ENCODE measurements at regions not wholly inside any gene's neighbourhood (a gene's known extent, or its start where the extent isn't known, plus 50 kb on each side); places are given as distances from the start of the nearest gene placed in this dataset.

DNA sequence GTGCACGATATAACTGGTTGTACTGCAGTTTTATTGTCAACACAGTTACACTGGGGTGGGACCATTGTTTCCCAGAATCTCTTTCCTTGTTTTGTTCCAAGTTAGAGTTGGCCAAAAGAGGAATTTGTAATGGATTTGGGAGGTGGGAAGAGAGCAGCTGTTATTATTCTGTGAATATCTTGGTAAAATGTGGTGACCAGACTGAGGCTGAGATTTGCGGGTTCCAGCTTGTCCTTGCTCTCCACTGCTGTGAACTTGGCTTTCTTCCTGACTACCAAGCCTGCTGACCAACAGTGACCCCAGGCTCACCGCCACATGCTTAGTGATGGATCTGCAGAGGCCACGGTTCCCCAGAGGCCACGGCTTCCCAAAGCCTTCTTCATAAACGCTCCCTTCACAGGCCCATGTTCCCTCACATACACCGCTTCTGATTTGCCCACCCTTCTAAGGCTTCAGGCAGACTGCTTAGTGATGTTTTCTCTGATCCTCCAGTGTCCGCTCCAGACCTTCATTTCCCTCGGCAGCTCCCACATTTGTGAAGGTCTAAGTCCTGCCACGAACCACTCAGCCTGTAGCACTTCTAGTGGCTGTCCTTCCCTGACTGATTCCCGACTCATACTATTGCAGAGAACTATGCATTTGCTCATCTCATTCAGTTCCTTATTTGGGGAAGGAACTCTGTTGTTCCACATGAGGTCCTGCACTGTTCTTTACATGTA is 525.5 kb upstream of the RGMA start:
- no peak for DNase-seq

- no peak for DNase-seq
Observed at GRCh38 chr15:93613386-93613785, 524.4 kb upstream of the RGMA start.

DNA sequence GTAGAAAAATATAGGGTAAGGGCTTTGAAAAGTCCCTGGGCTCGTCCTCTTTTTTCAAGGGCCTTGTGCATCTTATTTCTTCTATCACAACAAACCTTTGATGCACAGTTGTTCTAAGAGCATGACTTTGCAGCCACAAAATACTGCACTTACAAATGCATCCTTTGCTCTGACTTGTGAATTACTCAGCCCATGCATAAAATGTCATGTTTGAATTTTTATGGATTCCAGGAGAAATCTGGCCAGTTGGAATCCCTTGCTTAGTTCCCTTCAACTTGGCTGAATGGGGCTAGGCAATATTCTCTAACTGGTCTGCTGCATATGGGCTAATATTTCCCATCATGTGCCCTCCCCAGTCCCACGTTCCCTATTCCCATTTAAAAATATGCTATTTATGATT is 523.9 kb upstream of the RGMA start:
- no peak for DNase-seq

GRCh38 chr15:93610944-93611343 is 521.9 kb upstream of the RGMA start:
- no peak for DNase-seq

GRCh38 chr15:93608643-93609148 is 519.7 kb upstream of the RGMA start:
- DNase-seq, result no peak

GRCh38 chr15:93603550-93603949 is 514.5 kb upstream of the RGMA start:
- no peak for DNase-seq

DNA sequence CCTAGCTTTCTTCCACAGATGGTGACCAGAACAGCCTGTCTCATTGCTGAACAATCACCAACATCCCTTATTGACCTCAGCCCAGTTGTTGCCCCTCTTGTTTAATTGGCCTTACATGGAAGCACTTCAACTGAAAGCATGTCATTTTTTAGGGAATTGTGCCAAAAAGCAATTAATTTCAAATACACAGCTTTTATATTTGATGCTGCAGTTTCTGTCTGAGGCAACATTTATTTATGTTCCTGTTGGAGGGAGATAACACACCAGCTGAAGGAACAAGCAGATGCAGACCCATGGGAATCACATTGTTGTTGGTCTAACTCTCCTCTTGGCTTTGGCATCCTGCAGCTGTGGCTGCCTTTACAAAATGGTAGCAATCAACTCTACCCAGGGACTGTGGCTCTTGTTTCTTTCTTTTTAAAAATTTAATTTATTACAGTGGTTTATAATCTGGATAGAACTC is 498.1 kb upstream of the RGMA start:
- no peak for DNase-seq

DNA sequence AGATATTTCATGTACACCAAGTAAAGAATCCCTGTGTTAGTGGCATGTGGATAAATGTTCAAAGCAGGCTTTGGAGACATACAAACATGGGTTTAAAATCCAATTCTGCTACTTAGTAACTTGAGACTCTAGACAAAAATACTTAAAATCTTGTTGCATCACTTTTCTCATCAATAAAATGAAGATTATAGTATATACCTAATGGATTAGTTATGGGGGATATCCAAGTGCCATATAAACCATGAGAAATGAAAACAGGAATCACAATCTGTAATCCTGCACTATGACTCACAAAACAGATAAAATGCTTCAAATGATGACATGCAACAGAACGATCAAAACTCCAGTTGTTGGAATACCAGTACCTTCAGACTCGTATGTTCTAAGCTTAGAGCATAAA is 496.0 kb upstream of the RGMA start:
- no peak for DNase-seq

DNA sequence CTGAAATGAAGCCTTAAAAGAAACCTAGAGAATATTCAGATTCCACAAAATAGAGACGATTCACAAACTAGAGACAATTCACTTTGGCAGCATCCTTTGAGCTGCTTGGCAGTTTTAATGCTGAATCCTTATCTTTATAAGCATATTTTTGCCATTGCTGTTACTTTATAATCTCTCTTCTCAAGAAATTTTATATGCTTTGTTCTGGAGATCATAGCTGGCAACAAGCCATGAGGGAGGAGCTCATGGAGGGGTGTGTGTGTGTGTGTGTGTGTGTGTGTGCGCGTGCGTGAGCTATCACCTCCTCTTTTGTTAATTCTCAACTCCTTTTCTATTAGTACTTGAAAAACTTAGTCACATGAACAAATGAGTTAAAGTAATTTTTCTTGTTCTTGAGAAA is 495.0 kb upstream of the RGMA start:
- no peak for DNase-seq

DNA sequence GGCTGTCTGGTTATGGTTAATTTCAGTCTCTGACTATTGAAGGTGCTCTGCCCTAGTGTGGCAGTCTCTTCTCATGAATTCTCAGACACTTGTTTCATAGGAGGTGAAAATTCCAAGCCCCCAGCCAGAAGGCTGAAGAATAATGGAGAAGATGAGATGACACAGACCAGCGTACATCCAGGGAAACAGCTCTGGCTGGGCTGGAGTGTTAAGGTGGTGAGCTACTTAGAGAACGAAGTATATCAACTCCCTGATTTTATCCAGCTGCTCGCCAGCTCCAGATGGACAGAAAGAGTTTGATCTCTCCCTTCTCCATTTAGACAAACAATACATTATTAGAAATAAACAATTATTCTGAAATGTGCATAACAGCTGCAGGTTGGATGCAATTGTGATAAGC is 494.5 kb upstream of the RGMA start:
- DNase-seq, result no peak

- no peak for DNase-seq
Observed at GRCh38 chr15:93570527-93570926, 481.5 kb upstream of the RGMA start.

- DNase-seq, result no peak
Observed at GRCh38 chr15:93566762-93567161, 477.8 kb upstream of the RGMA start.

- DNase-seq, result no peak
Observed at GRCh38 chr15:93565201-93565600, 476.2 kb upstream of the RGMA start.

DNA sequence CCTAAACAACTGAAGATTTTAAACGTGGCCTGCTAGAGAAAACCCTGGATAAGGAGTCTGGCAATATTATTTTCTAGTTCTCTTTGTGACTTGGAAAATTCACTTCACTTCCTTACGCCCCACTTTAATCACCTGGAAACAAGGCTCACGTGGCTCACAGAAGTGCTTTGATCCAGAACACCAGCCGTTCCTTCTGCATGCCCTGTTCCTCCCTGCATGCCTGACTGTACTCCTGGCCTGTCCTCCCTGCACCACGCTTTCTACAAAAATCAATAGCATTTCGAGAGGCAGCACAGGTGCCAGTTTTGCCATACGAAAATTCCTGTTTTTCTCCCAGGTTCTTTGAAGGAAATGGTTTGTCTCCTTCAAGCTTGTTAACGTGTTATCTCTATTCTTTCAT is 474.2 kb upstream of the RGMA start:
- no peak for DNase-seq

GRCh38 chr15:93562395-93563123 is 473.5 kb upstream of the RGMA start:
- no peak for DNase-seq

DNA sequence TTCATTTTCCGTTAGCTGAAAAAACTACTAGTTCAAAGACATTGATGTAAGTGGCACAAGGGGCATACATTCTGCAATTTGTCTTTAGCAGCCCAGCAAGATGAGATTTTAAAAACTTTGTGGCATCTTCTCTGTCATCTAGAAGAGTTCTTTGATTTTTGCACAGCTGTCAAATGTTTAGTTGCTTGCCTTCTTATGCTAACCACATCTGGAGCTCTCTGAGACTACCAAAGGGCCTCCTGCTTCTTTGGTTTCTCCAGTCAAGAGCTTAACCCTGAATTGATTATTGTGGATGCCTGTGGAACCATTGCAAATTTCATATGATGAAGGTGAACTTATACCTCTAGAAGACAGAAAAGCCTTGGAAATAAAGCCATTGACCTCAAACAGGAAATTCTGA is 468.7 kb upstream of the RGMA start:
- no peak for DNase-seq

GRCh38 chr15:93553167-93553935 is 464.3 kb upstream of the RGMA start:
- no peak for DNase-seq

- DNase-seq, result no peak
Observed at GRCh38 chr15:93543093-93543492, 454.1 kb upstream of the RGMA start.

- DNase-seq, result no peak
Observed at GRCh38 chr15:93527374-93528050, 438.5 kb upstream of the RGMA start.

DNA sequence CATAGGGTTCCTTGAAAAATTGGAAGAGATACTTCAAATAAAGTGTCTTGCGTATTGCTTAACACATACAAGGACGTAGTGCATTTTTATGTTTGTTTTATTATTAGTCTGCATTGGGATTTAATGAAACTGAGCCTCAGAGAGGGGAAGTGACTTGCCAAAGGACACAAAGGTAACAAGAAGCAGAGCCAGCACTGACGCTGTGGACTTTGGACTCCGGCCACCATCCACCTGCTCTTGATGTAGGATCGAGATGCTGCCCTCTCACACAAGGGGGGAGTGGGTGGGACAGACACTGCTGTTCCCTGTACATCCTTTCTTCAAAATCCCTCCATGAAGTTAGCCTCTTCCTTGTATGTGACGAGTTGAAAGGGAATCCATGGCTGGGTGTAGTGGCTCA is 435.4 kb upstream of the RGMA start:
- DNase-seq, result no peak

- no peak for DNase-seq
Observed at GRCh38 chr15:93523481-93523880, 434.5 kb upstream of the RGMA start.

- DNase-seq, result no peak
Observed at GRCh38 chr15:93520206-93520605, 431.2 kb upstream of the RGMA start.

- no peak for DNase-seq
Observed at GRCh38 chr15:93519599-93519998, 430.6 kb upstream of the RGMA start.
